ENCODE measurements at regions not wholly inside any gene's neighbourhood (a gene's known extent, or its start where the extent isn't known, plus 50 kb on each side); places are given as distances from the start of the nearest gene placed in this dataset.

- DNase-seq (ENCODE audit: low read depth in 1 of 2, low spot score in 1 of 2) = no peak
These were observed 200.5 kb upstream of the NLRP1 start for GRCh38 chr17:5784791-5785190.

DNA sequence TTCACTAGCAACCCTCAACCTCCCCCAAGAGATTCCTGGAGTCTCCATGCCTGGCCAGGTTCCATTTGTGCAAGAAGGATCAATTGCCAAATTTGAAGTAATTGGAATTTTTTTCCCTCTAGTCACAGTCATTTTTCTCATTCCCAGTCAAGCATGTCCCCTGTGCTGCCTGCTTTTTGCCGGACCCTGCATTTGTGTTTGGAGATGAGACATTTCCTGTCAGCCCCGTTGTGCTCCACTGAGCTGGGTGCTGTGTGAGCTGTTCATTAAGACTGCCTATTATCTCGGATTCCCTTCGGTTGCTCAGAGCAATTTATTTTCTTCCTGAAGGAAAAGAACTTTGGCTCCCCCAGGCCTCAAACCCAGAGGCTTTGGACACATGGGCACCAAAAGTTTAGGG is 201.0 kb upstream of the NLRP1 start:
- DNase-seq (ENCODE audit: low read depth in 1 of 2, low spot score in 1 of 2) = no peak

GRCh38 chr17:5785867-5786509 is 201.7 kb upstream of the NLRP1 start:
- no peak for DNase-seq (ENCODE audit: low read depth in 1 of 2, low spot score in 1 of 2)

DNA sequence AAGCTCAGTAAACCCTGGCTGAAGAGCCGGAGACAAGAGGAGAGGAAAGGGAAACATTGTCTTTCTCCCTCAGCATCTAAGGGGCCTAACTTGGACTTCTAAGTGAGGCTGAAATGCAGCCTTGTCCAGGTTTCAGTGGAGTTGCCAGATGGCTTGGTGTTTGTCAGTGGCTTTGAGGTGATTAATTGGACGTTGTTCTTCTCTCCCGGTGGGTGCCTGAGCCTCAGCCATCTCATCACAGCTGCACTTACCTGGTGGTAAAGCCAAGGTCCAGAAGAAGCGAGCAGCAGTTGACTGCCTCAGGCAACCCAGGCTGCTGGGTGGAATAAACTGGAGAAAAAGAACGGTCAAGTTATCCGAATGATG is 202.2 kb upstream of the NLRP1 start:
- DNase-seq (ENCODE audit: low read depth in 1 of 2, low spot score in 1 of 2) = no peak

- DNase-seq (ENCODE audit: low read depth in 1 of 2, low spot score in 1 of 2) = no peak
These were observed 204.1 kb upstream of the NLRP1 start for GRCh38 chr17:5788266-5788900.

- DNase-seq (ENCODE audit: low read depth in 1 of 2, low spot score in 1 of 2) = no peak
These were observed 205.2 kb upstream of the NLRP1 start for GRCh38 chr17:5789528-5789927.

- DNase-seq (ENCODE audit: low read depth in 1 of 2, low spot score in 1 of 2) = no peak
These were observed 208.8 kb upstream of the NLRP1 start for GRCh38 chr17:5793157-5793556.

GRCh38 chr17:5793899-5794298 is 209.6 kb upstream of the NLRP1 start:
- DNase-seq (ENCODE audit: low read depth in 1 of 2, low spot score in 1 of 2) = no peak

DNA sequence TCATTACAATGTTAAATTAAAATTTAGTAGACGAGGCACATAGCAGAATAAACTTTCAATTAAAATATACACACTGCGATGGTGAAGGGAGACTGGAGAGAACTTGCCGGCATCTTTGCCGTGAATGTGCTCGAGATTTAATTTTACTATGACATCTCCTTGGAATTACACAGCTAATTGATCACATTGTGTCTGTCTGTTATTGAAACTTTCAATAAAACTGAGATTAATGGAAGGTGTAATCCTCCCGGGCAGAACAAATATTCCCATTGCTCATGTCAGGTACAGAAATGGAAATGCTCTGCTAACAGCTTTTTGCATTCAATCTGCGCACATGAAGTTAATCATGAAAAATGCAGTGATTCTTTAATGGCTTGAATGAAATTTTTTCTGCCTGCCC is 210.1 kb upstream of the NLRP1 start:
- DNase-seq (ENCODE audit: low read depth in 1 of 2, low spot score in 1 of 2) = no peak

DNA sequence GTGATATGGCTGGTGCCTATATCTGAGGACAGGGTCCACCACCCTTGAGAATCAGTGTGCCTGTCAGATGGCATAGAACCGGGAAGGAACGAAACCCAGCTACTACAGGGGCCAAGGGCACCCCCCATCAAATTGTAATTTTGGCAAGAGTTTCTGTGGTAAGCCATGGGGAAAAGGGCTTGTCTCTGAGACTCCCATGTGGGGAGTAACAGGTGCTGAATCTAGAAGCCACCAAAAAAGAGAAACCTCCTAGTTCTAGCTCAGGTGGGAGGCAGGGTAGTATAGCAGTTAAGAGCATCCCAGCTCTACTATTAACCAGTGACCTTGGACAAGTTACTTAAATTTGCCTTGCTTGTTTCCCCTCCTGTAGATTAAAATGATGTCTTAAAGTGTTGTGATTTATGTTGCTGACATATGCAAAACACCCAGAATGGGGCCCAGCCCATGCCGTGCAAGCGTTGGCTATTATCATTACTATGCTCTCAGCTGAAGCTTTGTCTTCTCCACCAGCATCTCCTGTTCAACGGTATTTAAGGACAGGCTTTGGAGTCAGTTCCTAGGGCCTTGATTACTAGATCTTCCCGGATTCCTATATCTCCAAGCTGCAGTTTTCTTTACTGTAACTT is 210.7 kb upstream of the NLRP1 start:
- DNase-seq (ENCODE audit: low read depth in 1 of 2, low spot score in 1 of 2) = no peak

GRCh38 chr17:5797447-5798050 is 213.2 kb upstream of the NLRP1 start:
- DNase-seq (ENCODE audit: low read depth in 1 of 2, low spot score in 1 of 2) = no peak

DNA sequence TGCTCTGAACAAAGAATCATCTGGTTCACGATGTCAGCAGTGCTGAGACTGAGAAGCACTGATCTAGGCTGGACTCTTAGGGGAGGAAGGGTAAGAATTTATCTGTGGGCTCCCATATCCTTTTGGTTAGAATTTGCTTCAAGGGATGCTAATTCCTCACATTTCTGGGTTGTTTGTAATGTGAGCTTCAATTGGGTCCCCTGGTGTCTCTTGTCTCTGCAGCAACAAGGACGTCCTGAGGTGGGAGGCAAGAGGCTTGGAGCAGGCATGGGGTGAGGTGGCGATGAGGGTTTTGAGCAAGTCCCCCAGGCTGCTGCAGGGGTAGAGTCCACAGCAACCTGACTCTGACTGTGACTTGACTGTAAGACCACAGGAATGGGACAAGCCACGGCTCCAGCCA is 213.8 kb upstream of the NLRP1 start:
- DNase-seq (ENCODE audit: low read depth in 1 of 2, low spot score in 1 of 2) = no peak

DNA sequence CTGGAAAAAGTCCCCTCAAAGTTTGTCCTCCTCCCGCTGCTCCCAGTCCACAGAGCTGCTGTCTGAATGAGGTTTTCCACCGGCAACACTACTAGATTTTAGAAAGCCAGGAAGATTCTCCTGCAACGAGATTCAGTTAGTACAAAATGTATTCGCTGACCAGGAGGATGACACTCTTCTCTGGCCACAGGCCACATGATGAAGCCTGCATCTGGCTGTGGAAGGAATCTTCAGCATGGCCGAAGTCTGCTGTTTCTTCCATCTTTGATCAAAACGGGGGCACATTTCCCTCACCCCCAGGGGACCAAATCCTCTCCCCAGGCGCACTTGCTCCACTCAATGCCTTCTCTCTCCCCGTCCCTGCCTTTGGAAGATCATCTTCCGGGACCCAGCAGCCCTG is 215.8 kb upstream of the NLRP1 start:
- DNase-seq (ENCODE audit: low read depth in 1 of 2, low spot score in 1 of 2) = no peak

DNA sequence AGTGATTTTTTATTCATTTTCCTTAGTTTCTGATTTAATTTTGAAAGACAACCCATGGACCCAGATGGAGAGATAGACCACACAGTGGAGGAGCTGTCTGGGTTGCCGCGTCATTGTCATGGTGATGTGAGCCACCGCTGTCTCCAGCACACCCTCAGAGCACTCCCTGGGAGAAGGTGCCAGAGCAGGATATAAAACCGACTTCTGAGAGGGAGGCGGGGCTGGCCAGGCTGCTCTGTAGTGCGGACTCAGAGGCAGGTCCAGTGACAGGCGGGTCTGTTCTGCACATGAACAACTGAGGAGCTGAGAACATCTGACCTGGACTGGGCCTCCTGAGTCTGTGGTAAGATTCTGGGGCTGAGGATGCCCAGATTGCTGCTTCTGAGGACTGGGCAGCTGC is 216.3 kb upstream of the NLRP1 start:
- no peak for DNase-seq (ENCODE audit: low read depth in 1 of 2, low spot score in 1 of 2)

- no peak for DNase-seq (ENCODE audit: low read depth in 1 of 2, low spot score in 1 of 2)
These were observed 219.9 kb upstream of the NLRP1 start for GRCh38 chr17:5804251-5804650.

GRCh38 chr17:5809056-5809455 is 224.7 kb upstream of the NLRP1 start:
- no peak for DNase-seq (ENCODE audit: low read depth in 1 of 2, low spot score in 1 of 2)

GRCh38 chr17:5809580-5810188 is 225.4 kb upstream of the NLRP1 start:
- DNase-seq (ENCODE audit: low read depth in 1 of 2, low spot score in 1 of 2) = no peak

GRCh38 chr17:5812590-5812989 is 228.3 kb upstream of the NLRP1 start:
- no peak for DNase-seq (ENCODE audit: low read depth in 1 of 2, low spot score in 1 of 2)

- no peak for DNase-seq (ENCODE audit: low read depth in 1 of 2, low spot score in 1 of 2)
These were observed 229.0 kb upstream of the NLRP1 start for GRCh38 chr17:5813357-5813756.

DNA sequence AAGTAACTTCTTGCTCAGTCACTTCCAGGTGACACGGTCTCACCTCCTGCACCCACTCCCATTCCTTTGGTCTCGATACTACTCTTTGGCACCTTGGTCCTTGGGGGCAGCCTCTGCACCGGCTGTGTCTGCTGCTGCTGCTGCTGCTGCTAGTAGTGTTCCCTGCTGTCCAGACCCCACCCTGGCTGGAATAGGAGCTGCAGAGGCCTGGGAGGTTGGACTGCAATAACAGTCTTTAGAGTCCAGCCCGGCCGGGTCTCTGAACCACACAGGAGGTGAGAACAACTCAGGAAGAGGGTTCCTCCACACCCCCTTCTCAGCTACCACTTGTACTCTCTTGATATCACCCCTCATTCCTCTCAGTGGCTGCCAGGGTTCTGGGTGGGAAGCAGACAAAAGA is 231.1 kb upstream of the NLRP1 start:
- DNase-seq (ENCODE audit: low read depth in 1 of 2, low spot score in 1 of 2) = no peak

DNA sequence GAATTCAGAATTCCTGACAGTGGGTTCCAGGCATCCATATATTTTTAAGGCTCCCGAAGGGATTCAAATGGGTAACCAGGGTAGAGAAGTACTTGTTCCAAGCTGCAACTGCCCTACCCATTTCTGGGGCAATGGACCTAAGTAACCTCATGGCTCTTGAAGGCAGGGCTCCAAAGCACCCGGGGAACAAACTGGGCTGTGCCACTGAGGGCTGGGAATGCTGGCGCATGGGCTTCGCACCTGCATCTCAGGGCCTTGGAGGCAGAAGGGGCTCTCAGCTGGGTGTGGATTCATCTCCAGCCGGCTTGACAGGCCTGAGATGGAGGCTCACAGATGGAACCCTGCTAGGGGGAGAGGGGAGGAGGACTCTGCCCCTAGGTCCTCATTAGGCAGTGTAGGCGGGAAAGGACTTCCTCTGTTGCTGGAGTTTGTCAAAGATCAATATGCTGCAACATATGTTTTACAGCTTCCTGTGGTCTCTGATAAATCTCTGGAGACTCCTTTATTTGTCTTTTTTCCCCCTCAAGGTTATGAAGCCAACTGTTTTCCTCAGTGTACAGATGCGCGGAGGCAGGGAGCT is 232.3 kb upstream of the NLRP1 start:
- no peak for DNase-seq (ENCODE audit: low read depth in 1 of 2, low spot score in 1 of 2)
